RKO (cell line): ENCODE measurements at regions not wholly inside any gene's neighbourhood (a gene's known extent, or its start where the extent isn't known, plus 50 kb on each side); places are given as distances from the start of the nearest gene placed in this dataset.
A peak's percentile ranks its signal among the peaks of the same experiment; 100 is the strongest.
"Not testable (repeated sequence)": the region's sequence is repeated elsewhere in the genome, so short reads cannot be mapped to it uniquely, and the experiment has no call there.

Source experiments
- DNase-seq: peaks from one replicate; pipeline ENCODE4 v3.0.0-alpha.2; 2016; ENCODE audit warnings: low spot score

DNA sequence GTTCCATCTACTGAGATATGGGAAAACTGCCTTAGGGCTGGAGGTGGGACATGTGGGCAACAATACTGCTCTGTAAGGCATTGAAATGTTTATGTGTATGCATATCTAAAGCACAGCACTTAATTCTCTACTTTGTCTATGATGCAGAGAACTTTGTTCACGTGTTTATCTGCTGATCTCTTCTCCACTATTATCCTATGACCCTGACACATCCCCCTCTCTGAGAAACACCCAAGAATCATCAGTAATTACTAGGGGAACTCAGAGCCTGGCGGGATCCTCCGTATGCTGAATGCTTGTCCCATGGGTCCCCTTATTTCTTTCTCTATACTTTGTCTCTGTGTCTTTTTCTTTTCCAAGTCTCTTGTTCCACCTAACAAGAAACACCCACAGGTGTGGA is 63.8 kb downstream of the OR4A15 start:
- DNase-seq = not testable (repeated sequence)

DNA sequence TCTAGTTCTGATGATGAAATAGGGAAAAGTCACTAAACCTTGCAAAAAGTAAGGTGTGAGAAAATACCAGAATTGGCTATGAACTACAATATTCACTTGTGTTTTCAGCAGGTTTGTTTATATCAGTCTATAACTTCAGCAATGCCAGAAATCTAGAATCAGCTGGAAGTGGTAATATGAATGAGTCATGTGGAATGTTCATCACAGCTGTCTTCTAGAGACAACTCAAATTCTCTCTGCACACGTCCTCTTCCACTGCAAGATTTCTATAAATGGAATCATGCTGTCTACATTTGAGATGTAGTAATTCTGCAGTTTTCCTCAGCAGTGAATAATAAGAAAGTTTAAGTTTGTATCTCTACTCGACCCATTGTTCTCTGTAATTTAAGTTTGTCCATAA is 89.9 kb downstream of the OR4A15 start:
- peak; percentile 21 for DNase-seq

DNA sequence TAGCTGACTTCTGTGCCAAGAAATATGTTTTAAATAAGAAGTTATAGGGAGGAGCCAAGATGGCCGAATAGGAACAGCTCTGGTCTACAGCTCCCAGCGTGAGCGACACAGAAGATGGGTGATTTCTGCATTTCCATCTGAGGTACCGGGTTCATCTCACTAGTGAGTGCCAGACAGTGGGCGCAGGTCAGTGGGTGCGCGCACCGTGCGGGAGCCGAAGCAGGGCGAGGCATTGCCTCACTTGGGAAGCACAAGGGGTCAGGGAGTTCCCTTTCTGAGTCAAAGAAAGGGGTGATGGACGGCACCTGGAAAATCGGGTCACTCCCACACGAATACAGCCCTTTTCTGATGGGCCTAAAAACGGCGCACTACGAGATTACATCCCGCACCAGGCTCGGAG is 92.1 kb downstream of the OR4A15 start:
- DNase-seq = not testable (repeated sequence)

DNA sequence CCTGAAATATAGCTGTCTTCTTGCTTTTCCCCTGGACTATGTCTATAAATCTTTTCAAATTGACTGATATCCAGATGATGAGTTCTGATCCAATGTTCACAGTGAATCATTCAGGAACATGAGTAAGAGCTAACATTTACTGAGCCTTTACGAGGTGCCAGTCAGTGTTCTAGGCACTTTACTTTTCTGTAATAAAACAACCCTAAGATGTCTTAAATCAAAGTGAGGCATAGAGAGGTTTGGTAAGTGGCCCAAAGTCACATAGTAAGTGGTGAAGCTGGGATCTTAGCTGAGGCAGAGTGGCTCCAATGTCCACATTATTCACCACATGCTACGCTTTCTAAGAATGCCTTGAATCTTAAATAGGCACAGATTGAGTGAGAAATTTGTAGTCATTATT is 79.9 kb upstream of the OR4C15 start:
- peak; percentile 6 for DNase-seq

DNA sequence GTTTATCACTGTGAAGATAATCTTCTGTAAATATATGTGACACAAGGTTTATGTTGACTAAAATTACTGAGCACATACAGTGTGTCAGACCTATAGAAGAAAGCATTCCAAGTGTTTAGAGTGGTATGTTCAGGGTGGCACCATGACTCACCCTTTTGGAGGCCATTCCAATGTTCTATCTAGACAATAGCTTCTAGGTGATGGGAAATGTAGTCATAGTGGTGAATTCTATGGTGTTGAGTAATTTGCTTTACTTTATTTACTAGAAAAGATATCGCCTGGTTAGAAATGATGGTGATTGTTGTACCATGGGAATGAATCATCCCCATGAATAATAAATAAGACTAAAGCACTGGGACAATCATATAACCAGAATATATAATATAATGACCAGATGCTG is 72.9 kb upstream of the OR4C15 start:
- DNase-seq = peak; percentile 2

DNA sequence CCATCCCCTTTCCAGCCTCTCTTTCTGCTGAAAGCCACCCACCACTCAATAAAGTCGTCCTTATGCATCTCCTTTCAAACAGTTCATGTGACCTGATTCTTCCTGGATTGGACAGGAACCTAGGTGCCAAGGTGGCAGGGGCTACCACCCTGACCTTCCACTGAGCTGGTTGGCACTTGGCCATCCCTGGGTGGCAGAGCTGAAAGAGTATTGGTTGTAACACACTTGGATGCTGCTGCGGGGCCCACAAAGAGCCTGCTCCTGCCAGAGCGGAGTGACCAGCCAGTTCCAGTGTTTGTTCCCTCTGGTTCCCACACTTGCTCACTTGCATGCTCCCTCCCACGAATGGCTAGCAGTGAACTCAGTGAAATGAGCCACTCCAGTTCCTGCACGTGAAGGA is 57.2 kb upstream of the OR4C15 start:
- DNase-seq = no peak

DNA sequence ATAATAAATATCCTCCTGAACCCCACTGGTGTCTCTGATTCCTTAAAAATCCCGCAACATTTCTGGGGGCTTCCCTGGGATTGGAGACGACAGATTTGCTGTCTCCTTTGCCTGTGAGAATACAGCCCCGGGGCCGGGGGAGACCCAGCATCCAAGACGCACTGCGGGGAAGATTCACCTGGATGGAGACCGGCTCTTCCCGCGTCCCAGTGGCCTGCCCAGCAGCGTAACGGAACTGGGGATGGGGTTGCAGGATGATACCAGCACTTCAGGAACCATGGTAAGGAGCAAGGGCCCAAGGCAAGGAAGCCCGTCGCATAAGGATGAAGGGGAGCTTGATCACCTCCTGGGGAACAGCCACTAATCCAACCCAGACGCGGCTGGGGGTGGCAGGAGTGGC is 53.3 kb upstream of the OR4C15 start:
- DNase-seq = no peak

DNA sequence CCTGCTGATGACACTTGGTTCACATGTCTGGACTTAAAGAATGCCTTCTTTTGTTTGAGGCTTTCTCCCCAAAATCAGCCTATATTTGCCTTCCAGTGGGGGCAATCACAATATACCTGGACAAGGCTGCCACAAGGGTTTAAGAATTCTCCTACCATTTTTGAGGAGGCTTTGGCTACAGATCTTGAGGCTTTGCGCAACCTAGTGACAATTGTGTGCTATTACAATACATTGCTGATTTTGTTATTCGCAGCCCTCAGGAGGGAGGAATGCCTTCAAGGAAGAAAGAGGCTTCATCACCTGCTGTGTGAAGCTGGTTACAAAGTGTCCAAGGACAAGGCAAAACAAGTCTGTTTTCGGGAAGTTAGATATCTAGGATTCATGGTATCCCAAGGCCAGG is 50.8 kb upstream of the OR4C15 start:
- no peak for DNase-seq
